Aorta (tissue), 5 donors: ENCODE measurements at regions not wholly inside any gene's neighbourhood (a gene's known extent, or its start where the extent isn't known, plus 50 kb on each side); places are given as distances from the start of the nearest gene placed in this dataset.

Source experiments
- ATAC-seq: fragments of 200-7000 bp; cut with Tn5 transposase; one replicate; pipeline ENCODE4 v1.9.1; 2022; ENCODE audit warnings: moderate library complexity; ENCODE audit not compliant: low FRiP score
- DNase-seq, 2 donors: peaks; one replicate each; pipeline ENCODE4 v3.0.0-alpha.2; 2020
- H3K27ac ChIP-seq, 2 donors: one replicate each; pipeline ENCODE4 v1.5.1; 2013; ENCODE audit warnings: low read length in 2 of 2, mild to moderate bottlenecking in 2 of 2, moderate library complexity in 2 of 2, control low read depth in 1 of 2, inconsistent platforms in 1 of 2, low read depth in 1 of 2
- H3K27me3 ChIP-seq, 2 donors: one replicate each; pipeline ENCODE4 v1.6.1; 2013; ENCODE audit warnings: control low read depth in 1 of 2, low read length in 1 of 2, mild to moderate bottlenecking in 1 of 2, moderate library complexity in 1 of 2; ENCODE audit not compliant: insufficient read depth in 2 of 2, control insufficient read depth in 1 of 2
- H3K36me3 ChIP-seq, 2 donors: one replicate each; pipeline ENCODE4 v1.6.1; 2013; ENCODE audit warnings: control low read depth in 1 of 2, low read length in 1 of 2, mild to moderate bottlenecking in 1 of 2; ENCODE audit not compliant: insufficient read depth in 2 of 2, control insufficient read depth in 1 of 2
- H3K4me1 ChIP-seq, 2 donors: one replicate each; pipeline ENCODE4 v1.6.1; 2013; ENCODE audit warnings: low read length in 2 of 2, control low read depth in 1 of 2, mild to moderate bottlenecking in 1 of 2, moderate library complexity in 1 of 2; ENCODE audit not compliant: insufficient read depth in 2 of 2, control insufficient read depth in 1 of 2
- H3K4me3 ChIP-seq, 2 donors: one replicate each; pipeline ENCODE4 v1.5.1; 2013; ENCODE audit warnings: low read length in 2 of 2, control low read depth in 1 of 2, mild to moderate bottlenecking in 1 of 2
- H3K9me3 ChIP-seq: one replicate; pipeline ENCODE4 v1.6.1; 2013; ENCODE audit warnings: mild to moderate bottlenecking, low read length; ENCODE audit not compliant: control insufficient read depth
- WGBS, 2 donors: extraction: QIAGEN DNeasy Blood & Tissue Kit; methylation state at CpG; one replicate each; pipeline ENCODE4 v1.1.7; 2013; 5-methylcytosine and 5-hydroxymethylcytosine counted together
- intact Hi-C, 2 donors: fragments of 100-400 bp; cut with DNase I; formaldehyde crosslinking; loops; one replicate each; pipeline versions ENCODE4 v1.14.2 to v1.15.0; 2022
- donor health status: healthy with polysubstance abuse.
- donor health status: Bipolar disorder and iron deficiency.
- donor health status: DM: no; HTN: no; CAD: no.
- donor health status: DM: no; HTN: no; CAD: no.
- donor health status: DM: yes; HTN: yes; CAD: no.

GRCh38 chr6:20038410-20039204, 173.7 kb downstream of the MBOAT1 start:
- H3K27me3 ChIP-seq: no peaks in the 10 kb centered on the region
- intact Hi-C loops: no loop called here
- 46 to 48% methylated on average over 7 of the region's 7 CpGs for WGBS, 2 donors
- H3K36me3 ChIP-seq: no peaks in the 10 kb centered on the region
- no peak overlapping the region for H3K27ac ChIP-seq
- H3K4me3 ChIP-seq: no peak overlapping the region
- DNase-seq: no peak
- H3K9me3 ChIP-seq: no peaks in the 10 kb centered on the region
- H3K4me1 ChIP-seq: no peaks in the 10 kb centered on the region
- ATAC-seq: no peak

GRCh38 chr6:20044883-20045282, 167.4 kb downstream of the MBOAT1 start:
- peaks cover 0 to 1% of the 10 kb centered on the region in 2 donors for H3K4me1 ChIP-seq
- WGBS, 2 donors: 91 to 93% methylated on average over 1 of the region's 1 CpG
- intact Hi-C loops: no loop called here
- no peaks in the 10 kb centered on the region for H3K9me3 ChIP-seq
- ATAC-seq (no peak), DNase-seq (no peak)
- H3K27me3 ChIP-seq: no peaks in the 10 kb centered on the region
- H3K4me3 ChIP-seq: no peak overlapping the region
- H3K36me3 ChIP-seq: no peaks in the 10 kb centered on the region
- no peak overlapping the region for H3K27ac ChIP-seq
